GM12873 (cell line): ENCODE measurements at regions not wholly inside any gene's neighbourhood (a gene's known extent, or its start where the extent isn't known, plus 50 kb on each side); places are given as distances from the start of the nearest gene placed in this dataset.

Source experiments
- CTCF ChIP-seq: IDR thresholded peaks from 2 replicates; pipeline ENCODE4 v1.5.1; 2012; ENCODE audit warnings: low read depth, mild to moderate bottlenecking, moderate library complexity, low read length, control low read depth; ENCODE audit not compliant: insufficient read depth; ENCODE audit errors: missing control alignments

- no peak for TF ChIP-seq CTCF
Measured at GRCh38 chr11:42727879-42728278, 583.9 kb upstream of the API5 start.

- no peak for TF ChIP-seq CTCF
Measured at GRCh38 chr11:42762348-42762747, 549.4 kb upstream of the API5 start.

GRCh38 chr11:42764936-42765335, 546.9 kb upstream of the API5 start:
- no peak for TF ChIP-seq CTCF

GRCh38 chr11:42768576-42768975, 543.2 kb upstream of the API5 start:
- no peak for TF ChIP-seq CTCF

- peak; percentile 72 for TF ChIP-seq CTCF
Measured at GRCh38 chr11:42770444-42771065, 541.2 kb upstream of the API5 start.

- TF ChIP-seq CTCF: no peak
Measured at GRCh38 chr11:42772886-42773285, 538.9 kb upstream of the API5 start.

GRCh38 chr11:42773729-42774128, 538.1 kb upstream of the API5 start:
- no peak for TF ChIP-seq CTCF
